HEK293 (cell line): ENCODE measurements at regions not wholly inside any gene's neighbourhood (a gene's known extent, or its start where the extent isn't known, plus 50 kb on each side); places are given as distances from the start of the nearest gene placed in this dataset.
"Not testable (repeated sequence)": the region's sequence is repeated elsewhere in the genome, so short reads cannot be mapped to it uniquely, and the experiment has no call there.

Source experiments
- CTCF ChIA-PET: fragments of 350-600 bp; formaldehyde crosslinking; extraction: SDS; loops from one replicate; lab custom pipeline; 2021; ENCODE audit warnings: antibody characterized with exemption; lab: Yijun Ruan, JAX
- POLR2A ChIA-PET: fragments of 300-600 bp; formaldehyde crosslinking; extraction: SDS; loops from one replicate; lab custom pipeline; 2020; ENCODE audit warnings: antibody characterized with exemption, inconsistent platforms; lab: Yijun Ruan, JAX
- H3K27ac ChIP-seq: fragments of 200-500 bp; sonication (Bioruptor generic); 2 replicates; pipeline ENCODE4 v1.5.1; 2014; ENCODE audit warnings: low read depth, low read length, control low read depth, inconsistent platforms; ENCODE audit errors: extremely low read depth
- H3K36me3 ChIP-seq, 2 experiments: fragments of 200-500 bp in 1 of 2; sonication (Bioruptor generic) in 1 of 2; 1 replicate in 1 of 2; 2 replicates in 1 of 2; pipeline ENCODE4 v1.5.1; 2014 to 2017; ENCODE audit warnings: inconsistent platforms in 2 of 2, low read length in 2 of 2; ENCODE audit not compliant: control insufficient read depth in 2 of 2, insufficient read depth in 1 of 2
- H3K4me1 ChIP-seq: fragments of 200-500 bp; sonication (Bioruptor generic); 2 replicates; pipeline ENCODE4 v1.5.1; 2014; ENCODE audit warnings: mild to moderate bottlenecking, low read length, inconsistent platforms; ENCODE audit not compliant: control insufficient read depth, insufficient read depth
- H3K4me3 ChIP-seq: 2 replicates; pipeline ENCODE4 v1.5.1; 2011; ENCODE audit warnings: low read depth, mild to moderate bottlenecking, control low read depth, low read length, moderate library complexity
- H3K9me3 ChIP-seq: fragments of 200-500 bp; sonication (Bioruptor generic); 2 replicates; pipeline ENCODE4 v1.5.1; 2014; ENCODE audit warnings: low read depth, low read length, inconsistent platforms; ENCODE audit not compliant: control insufficient read depth, insufficient read depth
- BCL11B ChIP-seq: fragments of 450-650 bp; formaldehyde crosslinking; IDR thresholded peaks from 2 replicates; pipeline ENCODE4 v1.5.1; 2016; ENCODE audit warnings: low read depth, missing biosample characterization, missing genetic modification characterization
- OVOL3 ChIP-seq: fragments of 450-650 bp; formaldehyde crosslinking; IDR thresholded peaks from 2 replicates; pipeline ENCODE4 v1.5.1; 2016; ENCODE audit warnings: missing biosample characterization, missing genetic modification characterization
- ZBTB1 ChIP-seq: fragments of 450-650 bp; formaldehyde crosslinking; IDR thresholded peaks from 2 replicates; pipeline ENCODE4 v1.5.1; 2016; ENCODE audit warnings: missing biosample characterization, missing genetic modification characterization
- ZNF133 ChIP-seq: fragments of 450-650 bp; formaldehyde crosslinking; IDR thresholded peaks from 2 replicates; pipeline ENCODE4 v1.5.1; 2016; ENCODE audit warnings: missing biosample characterization, missing genetic modification characterization
- ZNF529 ChIP-seq: fragments of 450-650 bp; formaldehyde crosslinking; IDR thresholded peaks from 2 replicates; pipeline ENCODE4 v1.5.1; 2017; ENCODE audit warnings: missing genetic modification characterization, missing biosample characterization; ENCODE audit not compliant: insufficient replicate concordance
- ZNF558 ChIP-seq: fragments of 450-650 bp; formaldehyde crosslinking; IDR thresholded peaks from 2 replicates; pipeline ENCODE4 v1.5.1; 2016; ENCODE audit warnings: missing biosample characterization, missing genetic modification characterization
- ZNF585B ChIP-seq: fragments of 450-650 bp; formaldehyde crosslinking; IDR thresholded peaks from 2 replicates; pipeline ENCODE4 v1.5.1; 2016; ENCODE audit warnings: missing biosample characterization, missing genetic modification characterization
- ZNF600 ChIP-seq: fragments of 450-650 bp; formaldehyde crosslinking; IDR thresholded peaks from 2 replicates; pipeline ENCODE4 v1.5.1; 2016; ENCODE audit warnings: missing biosample characterization, missing genetic modification characterization
- ZNF610 ChIP-seq: fragments of 450-650 bp; formaldehyde crosslinking; IDR thresholded peaks from 2 replicates; pipeline ENCODE4 v1.5.1; 2016; ENCODE audit warnings: missing biosample characterization, missing genetic modification characterization, borderline replicate concordance
- ZNF654 ChIP-seq: fragments of 450-650 bp; formaldehyde crosslinking; IDR thresholded peaks from 2 replicates; pipeline ENCODE4 v1.5.1; 2016; ENCODE audit warnings: low read depth, missing biosample characterization, missing genetic modification characterization
- ZNF701 ChIP-seq: fragments of 450-650 bp; formaldehyde crosslinking; IDR thresholded peaks from 2 replicates; pipeline ENCODE4 v1.5.1; 2016; ENCODE audit warnings: missing biosample characterization, missing genetic modification characterization
- ZNF792 ChIP-seq: fragments of 450-650 bp; formaldehyde crosslinking; IDR thresholded peaks from 2 replicates; pipeline ENCODE4 v1.5.1; 2016; ENCODE audit warnings: missing biosample characterization, missing genetic modification characterization
- ZNF837 ChIP-seq: fragments of 450-650 bp; formaldehyde crosslinking; IDR thresholded peaks from 2 replicates; pipeline ENCODE4 v1.5.1; 2016; ENCODE audit warnings: missing biosample characterization, missing genetic modification characterization

DNA sequence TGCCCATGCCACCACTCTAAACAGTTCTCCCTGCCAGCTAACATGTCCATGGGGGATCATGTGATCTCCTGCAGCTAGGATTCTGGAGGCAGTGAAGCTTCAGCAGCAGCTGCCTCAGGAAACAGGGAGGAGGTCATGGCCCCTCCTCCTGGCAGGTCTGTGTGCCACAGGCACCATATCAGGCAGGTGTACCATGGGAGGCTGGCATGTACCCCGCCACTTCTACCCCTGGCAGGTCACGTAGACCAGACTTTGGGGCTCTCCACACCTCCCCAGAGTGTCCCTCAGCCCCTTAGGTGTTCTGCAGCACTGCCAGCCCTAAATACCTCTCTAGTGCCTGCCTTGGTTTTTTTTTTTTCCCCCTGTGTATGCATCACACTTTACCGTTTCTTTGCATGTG lies 110.5 kb upstream of the FAM47C start:
- CTCF ChIA-PET: interaction anchor here (1.7 kb wide), 1 partner anchor 11 kb away, joined by 6 read pairs; no protein-coding TSS in a partner anchor

DNA sequence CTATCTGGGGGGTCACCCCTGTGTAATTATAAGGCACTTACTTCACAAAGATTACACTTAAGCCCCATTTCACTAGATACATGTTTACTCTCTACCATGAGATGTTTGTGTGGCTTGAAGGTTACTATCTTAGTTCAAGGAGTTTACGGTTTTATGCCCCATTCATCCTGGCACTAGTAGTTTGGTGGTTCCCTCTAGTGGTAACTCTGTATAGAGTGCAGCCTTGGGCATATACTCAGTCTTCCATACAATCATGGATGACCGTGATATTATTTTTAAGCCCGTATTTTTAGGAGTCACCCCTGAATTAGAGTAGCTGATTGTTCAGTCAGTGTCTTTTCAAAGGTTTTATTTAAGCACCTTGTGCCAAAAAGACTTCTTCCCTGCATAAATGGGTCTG lies 109.9 kb upstream of the FAM47C start:
- H3K9me3 ChIP-seq: no peaks in the 10 kb centered on the region
- POLR2A ChIA-PET: no interaction called here
- TF ChIP-seq ZNF837 (tag by site-specific recombination) (no peak), ZNF654 (tag by site-specific recombination) (peak; percentile 24), ZNF529 (tag by site-specific recombination) (no peak)
- no peaks in the 10 kb centered on the region for H3K36me3 ChIP-seq
- no peak overlapping the region for H3K27ac ChIP-seq
- no peak overlapping the region for H3K4me3 ChIP-seq
- CTCF ChIA-PET: interaction anchor here (0.5 to 1.7 kb wide), 6 partner anchors 11 to 1279 kb away, joined by 3 to 6 read pairs (median 3); no protein-coding TSS in a partner anchor
- no peaks in the 10 kb centered on the region for H3K4me1 ChIP-seq

More for the DNA sequence above, 110.5 kb upstream of the FAM47C start:
- Histone ChIP-seq H3K9me3 (no peaks in the 10 kb centered on the region), H3K4me3 (no peak overlapping the region), H3K27ac (no peak overlapping the region), H3K4me1 (no peaks in the 10 kb centered on the region), H3K36me3 (no peaks in the 10 kb centered on the region)
- TF ChIP-seq ZNF558 (tag by site-specific recombination) (no peak), ZNF701 (tag by site-specific recombination) (no peak), ZNF529 (tag by site-specific recombination) (no peak), BCL11B (no peak), ZNF610 (tag by site-specific recombination) (no peak)
- POLR2A ChIA-PET: no interaction called here

DNA sequence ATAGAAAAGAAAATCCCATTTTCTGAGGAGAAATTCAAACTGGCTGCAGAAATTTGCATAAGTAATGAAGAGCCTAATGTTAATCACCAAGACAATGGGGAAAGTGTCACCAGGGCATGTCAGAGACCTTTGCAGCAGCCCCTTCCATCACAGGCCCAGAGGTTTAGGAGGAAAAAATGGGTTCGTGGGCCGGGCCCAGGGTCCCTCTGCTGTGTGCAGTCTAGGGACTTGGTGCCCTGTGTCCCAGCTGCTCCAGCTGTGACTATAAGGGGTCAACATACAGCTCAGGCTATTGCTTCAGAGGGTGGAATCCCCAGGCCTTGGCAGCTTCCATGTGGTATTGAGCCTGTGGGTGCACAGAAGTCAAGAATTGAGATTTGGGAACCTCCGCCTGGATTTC lies 103.6 kb upstream of the FAM47C start:
- H3K36me3 ChIP-seq, H3K9me3 ChIP-seq, CTCF ChIA-PET, POLR2A ChIA-PET, H3K27ac ChIP-seq, H3K4me1 ChIP-seq, H3K4me3 ChIP-seq: not testable (repeated sequence)
- peak; percentile 72 for TF ChIP-seq ZNF585B (tag by site-specific recombination)

DNA sequence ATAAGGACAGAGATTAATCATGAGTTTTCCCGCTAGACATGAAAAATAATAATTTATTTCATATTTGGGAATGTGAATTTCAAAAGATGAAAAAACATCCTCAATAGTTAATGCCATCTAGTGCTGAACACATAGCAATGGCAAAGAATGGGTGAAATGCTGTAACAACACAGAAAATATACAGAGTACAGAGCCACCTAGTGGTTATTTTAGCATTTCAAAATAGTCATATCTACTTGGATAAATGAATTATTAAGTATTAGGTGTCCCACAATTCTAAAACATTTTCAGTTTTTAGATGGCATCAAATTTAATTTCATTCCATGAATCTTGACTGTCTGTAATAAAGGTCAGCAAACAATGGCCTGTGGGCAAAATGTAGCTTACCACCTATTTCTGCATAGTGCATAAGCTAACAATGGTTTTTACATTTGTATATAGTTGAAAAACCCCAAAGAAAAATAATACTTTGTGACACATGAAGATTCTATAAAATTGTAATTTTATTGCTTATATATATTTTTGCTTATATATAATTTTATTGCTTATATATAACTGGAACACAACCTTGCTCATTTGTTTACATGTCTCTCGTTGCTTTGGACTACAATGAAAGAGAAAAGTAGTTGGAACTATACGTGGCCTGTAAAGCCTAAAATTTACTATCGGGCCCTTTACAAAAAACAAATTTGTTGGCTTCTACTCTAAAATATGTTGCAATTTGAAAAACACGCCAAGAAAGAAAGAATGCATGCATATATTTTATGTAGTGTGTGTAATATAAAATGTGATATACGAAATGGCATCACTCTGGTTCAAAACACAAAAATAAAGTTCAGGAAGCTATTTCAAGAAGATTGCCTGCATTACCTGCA lies 99.1 kb upstream of the FAM47C start:
- Histone ChIP-seq H3K9me3 (no peaks in the 10 kb centered on the region), H3K36me3 (no peaks in the 10 kb centered on the region), H3K4me1 (no peaks in the 10 kb centered on the region), H3K27ac (no peak overlapping the region), H3K4me3 (no peak overlapping the region)
- TF ChIP-seq ZNF654 (tag by site-specific recombination): peak; percentile 33; the same call in 1 of the 2 replicates
- TF ChIP-seq ZNF792 (tag by site-specific recombination): no peak
- ChIA-PET POLR2A (no interaction called here), CTCF (interaction anchor here (0.6 to 1.5 kb wide), 5 partner anchors 11 to 566 kb away, joined by 3 to 6 read pairs (median 3); no protein-coding TSS in a partner anchor)

DNA sequence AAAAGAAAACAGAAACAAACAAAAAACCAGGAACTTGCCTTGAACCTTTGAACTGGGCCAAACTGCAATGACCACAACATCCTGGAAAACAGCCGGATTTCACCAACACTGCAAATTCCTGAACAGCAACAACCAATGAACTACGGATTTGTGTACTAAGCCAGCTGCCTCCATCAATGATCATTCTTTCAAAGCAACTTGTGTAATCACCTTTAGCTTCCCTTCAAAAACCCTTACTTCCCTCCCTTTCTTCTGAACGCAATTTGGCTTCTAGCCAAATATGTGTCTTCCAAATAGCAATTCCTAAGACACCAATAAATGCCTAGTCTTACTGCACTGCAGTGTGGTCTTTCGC lies 98.5 kb upstream of the FAM47C start:
- Histone ChIP-seq H3K4me1 (no peaks in the 10 kb centered on the region), H3K9me3 (no peaks in the 10 kb centered on the region), H3K27ac (no peak overlapping the region), H3K36me3 (no peaks in the 10 kb centered on the region), H3K4me3 (no peak overlapping the region)
- ChIA-PET POLR2A (no interaction called here), CTCF (interaction anchor here (0.6 to 1.5 kb wide), 4 partner anchors 11 to 151 kb away, joined by 3 to 6 read pairs (median 4); no protein-coding TSS in a partner anchor)
- no peak for TF ChIP-seq OVOL3
- no peak for TF ChIP-seq ZBTB1
- no peak for TF ChIP-seq ZNF600 (tag by site-specific recombination)
- no peak for TF ChIP-seq ZNF133 (tag by site-specific recombination)
